ENCODE measurements at regions not wholly inside any gene's neighbourhood (a gene's known extent, or its start where the extent isn't known, plus 50 kb on each side); places are given as distances from the start of the nearest gene placed in this dataset.
"Not testable (repeated sequence)": the region's sequence is repeated elsewhere in the genome, so short reads cannot be mapped to it uniquely, and the experiment has no call there.

GRCh38 chr9:64130325-64130724 is 1154.7 kb downstream of the FOXD4L5 start:
- H3K4me1 ChIP-seq (ENCODE audit: control insufficient read depth in 2 of 2, insufficient read depth in 2 of 2, low read length in 2 of 2); CTCF ChIA-PET; H3K27ac ChIP-seq (ENCODE audit: low read depth, low read length); intact Hi-C loops (cut with micrococcal nuclease); H3K4me3 ChIP-seq (ENCODE audit: low read length); ATAC-seq; H3K9me3 ChIP-seq (ENCODE audit: control insufficient read depth in 2 of 3, low read length in 3 of 3); H3K36me3 Mint-ChIP-seq; DNase-seq; H3K36me3 ChIP-seq (ENCODE audit: control insufficient read depth in 2 of 3, insufficient read depth in 3 of 3, low read length in 3 of 3); H3K4me3 Mint-ChIP-seq; H3K27me3 ChIP-seq (ENCODE audit: control insufficient read depth in 2 of 2, insufficient read depth in 2 of 2, low read length in 2 of 2); H3K27ac Mint-ChIP-seq; POLR2A ChIA-PET; H3K4me1 Mint-ChIP-seq; H3K27me3 Mint-ChIP-seq: not testable (repeated sequence)
- H3K9me3 Mint-ChIP-seq: peaks cover 0 to 15% (median 4%) of the 10 kb centered on the region in 11 donors

- no peaks in the 10 kb centered on the region for H3K36me3 ChIP-seq (ENCODE audit: control insufficient read depth in 2 of 3, insufficient read depth in 3 of 3, low read length in 3 of 3)
- no peaks in the 10 kb centered on the region for H3K27me3 ChIP-seq (ENCODE audit: control insufficient read depth in 2 of 2, insufficient read depth in 2 of 2, low read length in 2 of 2)
- Mint-ChIP-seq H3K4me1 (no peaks in the 10 kb centered on the region), H3K36me3 (no peaks in the 10 kb centered on the region), H3K9me3 (peaks cover 0 to 10% (median 6%) of the 10 kb centered on the region in 11 donors), H3K27me3 (no peaks in the 10 kb centered on the region), H3K4me3 (no peak overlapping the region), H3K27ac (no peak overlapping the region)
- ChIA-PET CTCF (no interaction called here), POLR2A (no interaction called here)
- intact Hi-C loops (cut with micrococcal nuclease): no loop called here
- no peaks in the 10 kb centered on the region for H3K9me3 ChIP-seq (ENCODE audit: control insufficient read depth in 2 of 3, low read length in 3 of 3)
- DNase-seq: no peak
- ATAC-seq: no peak
- H3K4me1 ChIP-seq (ENCODE audit: control insufficient read depth in 2 of 2, insufficient read depth in 2 of 2, low read length in 2 of 2): no peaks in the 10 kb centered on the region
- H3K27ac ChIP-seq (ENCODE audit: low read depth, low read length): no peak overlapping the region
- H3K4me3 ChIP-seq (ENCODE audit: low read length): no peak overlapping the region
These were observed 1156.4 kb downstream of the FOXD4L5 start for GRCh38 chr9:64128572-64128971.

GRCh38 chr9:64121602-64122001 is 1163.4 kb downstream of the FOXD4L5 start:
- H3K27ac ChIP-seq (ENCODE audit: low read depth, low read length); H3K4me1 Mint-ChIP-seq; ATAC-seq; DNase-seq; H3K36me3 ChIP-seq (ENCODE audit: control insufficient read depth in 2 of 3, insufficient read depth in 3 of 3, low read length in 3 of 3); intact Hi-C loops (cut with micrococcal nuclease); H3K27me3 ChIP-seq (ENCODE audit: control insufficient read depth in 2 of 2, insufficient read depth in 2 of 2, low read length in 2 of 2); H3K9me3 ChIP-seq (ENCODE audit: control insufficient read depth in 2 of 3, low read length in 3 of 3); H3K36me3 Mint-ChIP-seq; H3K4me3 ChIP-seq (ENCODE audit: low read length); CTCF ChIA-PET; POLR2A ChIA-PET; H3K4me1 ChIP-seq (ENCODE audit: control insufficient read depth in 2 of 2, insufficient read depth in 2 of 2, low read length in 2 of 2); H3K27ac Mint-ChIP-seq; H3K27me3 Mint-ChIP-seq; H3K4me3 Mint-ChIP-seq: not testable (repeated sequence)
- H3K9me3 Mint-ChIP-seq: peaks cover 0 to 25% (median 4%) of the 10 kb centered on the region in 11 donors

GRCh38 chr9:64117329-64117728 is 1167.7 kb downstream of the FOXD4L5 start:
- H3K27ac Mint-ChIP-seq; H3K4me3 ChIP-seq (ENCODE audit: low read length); intact Hi-C loops (cut with micrococcal nuclease); H3K27me3 Mint-ChIP-seq; H3K36me3 Mint-ChIP-seq; POLR2A ChIA-PET; H3K4me1 ChIP-seq (ENCODE audit: control insufficient read depth in 2 of 2, insufficient read depth in 2 of 2, low read length in 2 of 2); CTCF ChIA-PET; DNase-seq; H3K27me3 ChIP-seq (ENCODE audit: control insufficient read depth in 2 of 2, insufficient read depth in 2 of 2, low read length in 2 of 2); ATAC-seq; H3K9me3 ChIP-seq (ENCODE audit: control insufficient read depth in 2 of 3, low read length in 3 of 3); H3K36me3 ChIP-seq (ENCODE audit: control insufficient read depth in 2 of 3, insufficient read depth in 3 of 3, low read length in 3 of 3); H3K27ac ChIP-seq (ENCODE audit: low read depth, low read length); H3K4me3 Mint-ChIP-seq; H3K4me1 Mint-ChIP-seq: not testable (repeated sequence)
- peaks cover 0 to 16% (median 0%) of the 10 kb centered on the region in 11 donors for H3K9me3 Mint-ChIP-seq

GRCh38 chr9:64107867-64108266 is 1177.1 kb downstream of the FOXD4L5 start:
- H3K4me3 ChIP-seq (ENCODE audit: low read length); H3K27me3 Mint-ChIP-seq; H3K36me3 ChIP-seq (ENCODE audit: control insufficient read depth in 2 of 3, insufficient read depth in 3 of 3, low read length in 3 of 3); POLR2A ChIA-PET; DNase-seq; intact Hi-C loops (cut with micrococcal nuclease); H3K36me3 Mint-ChIP-seq; H3K27ac ChIP-seq (ENCODE audit: low read depth, low read length); H3K27ac Mint-ChIP-seq; CTCF ChIA-PET; H3K27me3 ChIP-seq (ENCODE audit: control insufficient read depth in 2 of 2, insufficient read depth in 2 of 2, low read length in 2 of 2); H3K9me3 ChIP-seq (ENCODE audit: control insufficient read depth in 2 of 3, low read length in 3 of 3); H3K4me1 Mint-ChIP-seq; H3K4me1 ChIP-seq (ENCODE audit: control insufficient read depth in 2 of 2, insufficient read depth in 2 of 2, low read length in 2 of 2); H3K9me3 Mint-ChIP-seq; ATAC-seq; H3K4me3 Mint-ChIP-seq: not testable (repeated sequence)

- POLR2A ChIA-PET; H3K9me3 Mint-ChIP-seq; H3K36me3 ChIP-seq (ENCODE audit: control insufficient read depth in 2 of 3, insufficient read depth in 3 of 3, low read length in 3 of 3); DNase-seq; intact Hi-C loops (cut with micrococcal nuclease); H3K27me3 ChIP-seq (ENCODE audit: control insufficient read depth in 2 of 2, insufficient read depth in 2 of 2, low read length in 2 of 2); H3K4me3 ChIP-seq (ENCODE audit: low read length); H3K27ac Mint-ChIP-seq; H3K4me1 Mint-ChIP-seq; H3K27ac ChIP-seq (ENCODE audit: low read depth, low read length); ATAC-seq; H3K4me3 Mint-ChIP-seq; H3K4me1 ChIP-seq (ENCODE audit: control insufficient read depth in 2 of 2, insufficient read depth in 2 of 2, low read length in 2 of 2); CTCF ChIA-PET; H3K27me3 Mint-ChIP-seq; H3K9me3 ChIP-seq (ENCODE audit: control insufficient read depth in 2 of 3, low read length in 3 of 3); H3K36me3 Mint-ChIP-seq: not testable (repeated sequence)
These were observed 1177.8 kb downstream of the FOXD4L5 start for GRCh38 chr9:64107211-64107610.

GRCh38 chr9:64105193-64105592 is 1179.8 kb downstream of the FOXD4L5 start:
- H3K36me3 ChIP-seq (ENCODE audit: control insufficient read depth in 2 of 3, insufficient read depth in 3 of 3, low read length in 3 of 3); intact Hi-C loops (cut with micrococcal nuclease); ATAC-seq; DNase-seq; POLR2A ChIA-PET; H3K4me3 ChIP-seq (ENCODE audit: low read length); H3K4me3 Mint-ChIP-seq; H3K27me3 Mint-ChIP-seq; H3K9me3 ChIP-seq (ENCODE audit: control insufficient read depth in 2 of 3, low read length in 3 of 3); H3K27ac ChIP-seq (ENCODE audit: low read depth, low read length); H3K4me1 Mint-ChIP-seq; H3K27me3 ChIP-seq (ENCODE audit: control insufficient read depth in 2 of 2, insufficient read depth in 2 of 2, low read length in 2 of 2); H3K27ac Mint-ChIP-seq; H3K36me3 Mint-ChIP-seq; CTCF ChIA-PET; H3K4me1 ChIP-seq (ENCODE audit: control insufficient read depth in 2 of 2, insufficient read depth in 2 of 2, low read length in 2 of 2): not testable (repeated sequence)
- peaks cover 0 to 11% (median 4%) of the 10 kb centered on the region in 11 donors for H3K9me3 Mint-ChIP-seq

Measured in naive thymus-derived CD4-positive, alpha-beta T cell (primary cell).